HG03060 (cell line): ENCODE measurements at regions not wholly inside any gene's neighbourhood (a gene's known extent, or its start where the extent isn't known, plus 50 kb on each side); places are given as distances from the start of the nearest gene placed in this dataset.

Experiments used
- ATAC-seq: cut with Tn5 transposase; IDR thresholded peaks from one replicate; pipeline ENCODE4 v1.9.1; 2021; ENCODE audit warnings: low read depth, moderate number of reproducible peaks; ENCODE audit not compliant: unreplicated experiment

GRCh38 chr2:75790121-75790813, 79.6 kb upstream of the GCFC2 start:
- ATAC-seq, result no peak

GRCh38 chr2:75788902-75789301, 78.2 kb upstream of the GCFC2 start:
- no peak for ATAC-seq

GRCh38 chr2:75788154-75788553, 77.4 kb upstream of the GCFC2 start:
- no peak for ATAC-seq

- no peak for ATAC-seq
Measured at GRCh38 chr2:75787532-75788132, 76.9 kb upstream of the GCFC2 start.

- no peak for ATAC-seq
Measured at GRCh38 chr2:75775311-75775823, 64.7 kb upstream of the GCFC2 start.

GRCh38 chr2:75772908-75773630, 62.4 kb upstream of the GCFC2 start:
- no peak for ATAC-seq

- ATAC-seq, result no peak
Measured at GRCh38 chr2:75765798-75766197, 55.1 kb upstream of the GCFC2 start.

GRCh38 chr2:75764611-75765010, 53.9 kb upstream of the GCFC2 start:
- ATAC-seq, result no peak
